Mesenchymal stem cell (in vitro differentiated cells and primary cell): ENCODE measurements at regions not wholly inside any gene's neighbourhood (a gene's known extent, or its start where the extent isn't known, plus 50 kb on each side); places are given as distances from the start of the nearest gene placed in this dataset.

ENCODE experiments used
- DNase-seq: peaks from one replicate; pipeline ENCODE4 v3.0.0-alpha.2; 2013
- H2AFZ ChIP-seq: one replicate; pipeline ENCODE4 v1.6.1; 2013; ENCODE audit warnings: low read depth, mild to moderate bottlenecking, control low read depth, inconsistent platforms, low read length, moderate library complexity
- H2AK5ac ChIP-seq: 2 replicates; pipeline ENCODE4 v1.6.1; 2013; ENCODE audit warnings: low read length, moderate library complexity, mild to moderate bottlenecking, inconsistent platforms; ENCODE audit not compliant: severe bottlenecking
- H2BK120ac ChIP-seq: one replicate; pipeline ENCODE4 v1.6.1; 2013; ENCODE audit warnings: low read depth, mild to moderate bottlenecking, inconsistent platforms, low read length, moderate library complexity
- H2BK12ac ChIP-seq, 2 experiments: one replicate each; pipeline ENCODE4 v1.6.1; 2013; ENCODE audit warnings: inconsistent platforms in 2 of 2, low read length in 2 of 2, mild to moderate bottlenecking in 2 of 2, moderate library complexity in 2 of 2, control low read depth in 1 of 2
- H2BK15ac ChIP-seq: one replicate; pipeline ENCODE4 v1.6.1; 2013; ENCODE audit warnings: mild to moderate bottlenecking, low read depth, inconsistent platforms; ENCODE audit not compliant: poor library complexity, severe bottlenecking
- H2BK5ac ChIP-seq: 2 replicates; pipeline ENCODE4 v1.6.1; 2013; ENCODE audit warnings: low read depth, mild to moderate bottlenecking, low read length, control low read depth, inconsistent platforms; ENCODE audit not compliant: poor library complexity, severe bottlenecking
- H3K14ac ChIP-seq, 2 experiments: one replicate each; pipeline ENCODE4 v1.6.1; 2013; ENCODE audit warnings: inconsistent platforms in 2 of 2, low read length in 2 of 2, control low read depth in 1 of 2, mild to moderate bottlenecking in 1 of 2, moderate library complexity in 1 of 2
- H3K18ac ChIP-seq, 2 experiments: one replicate each; pipeline ENCODE4 v1.6.1; 2013; ENCODE audit warnings: inconsistent platforms in 2 of 2, low read length in 2 of 2, control low read depth in 1 of 2, low read depth in 1 of 2, mild to moderate bottlenecking in 1 of 2
- H3K23ac ChIP-seq, 2 experiments: one replicate each; pipeline ENCODE4 v1.6.1; 2013; ENCODE audit warnings: inconsistent platforms in 2 of 2, low read length in 2 of 2, mild to moderate bottlenecking in 2 of 2, moderate library complexity in 2 of 2, control low read depth in 1 of 2
- H3K27ac ChIP-seq: 2 replicates; pipeline ENCODE4 v1.5.1; 2013; ENCODE audit warnings: mild to moderate bottlenecking, moderate library complexity, low read length, control low read depth, inconsistent platforms; ENCODE audit not compliant: poor library complexity, severe bottlenecking
- H3K27me3 ChIP-seq, 2 experiments: 2 replicates each; pipeline versions ENCODE4 v1.6.1 to v1.7.0; 2013; ENCODE audit warnings: low read length in 2 of 2, mild to moderate bottlenecking in 2 of 2, moderate library complexity in 2 of 2, control low read depth in 1 of 2, inconsistent platforms in 1 of 2; ENCODE audit not compliant: control insufficient read depth in 1 of 2, insufficient read depth in 1 of 2
- H3K36me3 ChIP-seq, 2 experiments: 2 replicates each; pipeline versions ENCODE4 v1.6.1 to v1.7.0; 2013; ENCODE audit warnings: low read length in 2 of 2, control low read depth in 1 of 2, inconsistent platforms in 1 of 2, low read depth in 1 of 2, mild to moderate bottlenecking in 1 of 2; ENCODE audit not compliant: insufficient read depth in 2 of 2, control insufficient read depth in 1 of 2
- H3K4ac ChIP-seq, 2 experiments: one replicate each; pipeline ENCODE4 v1.6.1; 2013; ENCODE audit warnings: inconsistent platforms in 2 of 2, low read length in 2 of 2, mild to moderate bottlenecking in 2 of 2, moderate library complexity in 2 of 2, control low read depth in 1 of 2, low read depth in 1 of 2
- H3K4me1 ChIP-seq: 2 replicates; pipeline ENCODE4 v1.6.1; 2013; ENCODE audit warnings: low read depth, low read length, control low read depth; ENCODE audit not compliant: control insufficient read depth, insufficient read depth
- H3K4me2 ChIP-seq: 2 replicates; pipeline ENCODE4 v1.6.1; 2013; ENCODE audit warnings: low read length, mild to moderate bottlenecking, inconsistent platforms; ENCODE audit not compliant: poor library complexity, severe bottlenecking
- H3K4me3 ChIP-seq, 2 experiments: 2 replicates each; pipeline versions ENCODE4 v1.5.1 to v1.7.0; 2013; ENCODE audit warnings: low read length in 2 of 2, mild to moderate bottlenecking in 2 of 2, control low read depth in 1 of 2, low read depth in 1 of 2; ENCODE audit not compliant: insufficient read depth in 1 of 2
- H3K79me1 ChIP-seq: replicated peaks from 2 replicates; pipeline ENCODE4 v1.6.1; 2013; ENCODE audit warnings: mild to moderate bottlenecking, control low read depth, low read length, inconsistent platforms; ENCODE audit not compliant: poor library complexity, severe bottlenecking
- H3K9ac ChIP-seq: 2 replicates; pipeline ENCODE4 v1.7.0; 2013; ENCODE audit warnings: mild to moderate bottlenecking, low read length, moderate library complexity
- H3K9me3 ChIP-seq: 2 replicates; pipeline ENCODE4 v1.7.0; 2013; ENCODE audit warnings: mild to moderate bottlenecking, low read length; ENCODE audit not compliant: control insufficient read depth
- H4K8ac ChIP-seq: one replicate; pipeline ENCODE4 v1.6.1; 2013; ENCODE audit warnings: inconsistent platforms, mild to moderate bottlenecking, low read length, moderate library complexity
- H4K91ac ChIP-seq: one replicate; pipeline ENCODE4 v1.6.1; 2013; ENCODE audit warnings: mild to moderate bottlenecking, low read length, inconsistent platforms
- WGBS: methylation state at CpG from one replicate; pipeline ENCODE4 v1.1.7; 2013; ENCODE audit warnings: mixed read lengths; 5-methylcytosine and 5-hydroxymethylcytosine counted together

GRCh38 chr1:14310476-14310875, 288.0 kb upstream of the KAZN start:
- 86% methylated on average over 9 of the region's 9 CpGs for WGBS
- no peak overlapping the region for H3K18ac ChIP-seq
- no peak overlapping the region for H3K14ac ChIP-seq
- H3K27ac ChIP-seq = no peak overlapping the region
- H2BK5ac ChIP-seq = no peak overlapping the region
- H3K4me3 ChIP-seq = no peak overlapping the region
- no peak overlapping the region for H2BK15ac ChIP-seq
- H4K91ac ChIP-seq = no peak overlapping the region
- no peak overlapping the region for H3K4me2 ChIP-seq
- no peak overlapping the region for H2AK5ac ChIP-seq
- no peaks in the 10 kb centered on the region for H3K79me1 ChIP-seq
- H4K8ac ChIP-seq = no peak overlapping the region
- H3K27me3 ChIP-seq = no peaks in the 10 kb centered on the region
- no peak overlapping the region for H3K9ac ChIP-seq
- no peak for DNase-seq
- H3K4ac ChIP-seq = no peak overlapping the region
- no peaks in the 10 kb centered on the region for H3K4me1 ChIP-seq
- no peaks in the 10 kb centered on the region for H3K36me3 ChIP-seq
- H2BK120ac ChIP-seq = no peak overlapping the region
- H2AFZ ChIP-seq = no peak overlapping the region
- H3K9me3 ChIP-seq = peaks cover 4% of the 10 kb centered on the region
- H3K23ac ChIP-seq = no peak overlapping the region
- H2BK12ac ChIP-seq = no peak overlapping the region

DNA sequence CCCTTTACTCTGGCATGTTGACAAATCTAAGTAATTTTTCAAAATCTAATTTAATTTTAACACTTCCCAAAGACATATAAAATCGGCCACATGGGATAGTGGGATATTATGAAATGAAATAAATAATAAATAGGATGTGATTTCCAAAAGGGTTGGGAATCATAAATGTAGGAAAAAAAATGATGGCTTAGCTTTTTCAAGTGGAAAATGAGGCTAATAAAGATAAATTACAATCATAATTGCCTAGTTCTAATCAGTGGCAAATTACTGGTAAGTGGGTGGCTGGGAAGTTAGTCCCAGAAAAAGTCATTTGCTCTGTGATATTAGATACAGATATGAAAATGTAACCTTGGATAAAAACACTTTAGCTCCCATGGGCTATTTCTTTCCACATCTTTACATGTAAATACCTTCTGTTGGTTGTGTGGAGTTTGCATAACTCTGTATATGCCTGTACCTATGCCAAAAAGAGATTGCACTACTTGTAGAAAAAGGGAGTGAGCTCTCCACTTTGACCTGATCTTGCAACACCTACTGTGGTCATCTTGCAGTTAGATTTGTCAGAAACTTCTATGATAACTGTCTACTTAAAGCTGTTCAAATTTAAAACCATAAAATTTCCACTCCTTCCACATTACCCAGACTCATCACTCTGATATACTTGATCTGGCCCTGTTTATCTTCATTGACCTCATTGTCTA, 284.6 kb upstream of the KAZN start:
- H2AFZ ChIP-seq = no peak overlapping the region

DNA sequence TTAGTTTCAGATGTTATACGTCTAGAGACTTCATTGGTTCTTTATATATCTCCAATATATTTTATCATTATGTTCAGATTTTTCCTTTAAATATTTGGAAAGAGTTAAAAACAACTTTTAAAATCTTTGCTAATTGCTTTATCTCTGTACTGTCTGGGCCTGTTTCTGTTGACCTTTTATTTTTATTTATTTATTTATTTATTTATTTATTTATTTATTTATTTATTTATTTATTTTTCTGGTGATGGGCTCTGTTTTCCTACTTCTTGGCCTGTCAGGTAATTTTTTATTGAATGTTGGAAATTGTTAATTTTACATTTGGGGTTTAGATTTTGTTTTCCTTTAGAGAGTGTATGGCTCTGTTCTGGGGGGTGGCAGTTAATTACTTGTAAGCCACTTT, 279.7 kb upstream of the KAZN start:
- Histone ChIP-seq H3K27me3 (no peaks in the 10 kb centered on the region), H3K36me3 (no peaks in the 10 kb centered on the region), H3K4me1 (no peaks in the 10 kb centered on the region), H3K9me3 (no peaks in the 10 kb centered on the region), H3K27ac (no peak overlapping the region), H2BK5ac (no peak overlapping the region), H2BK120ac (no peak overlapping the region), H2BK12ac (no peak overlapping the region), H3K4me3 (no peak overlapping the region), H2AFZ (no peak overlapping the region), H4K91ac (no peak overlapping the region), H3K18ac (no peak overlapping the region), H2AK5ac (no peak overlapping the region), H3K14ac (no peak overlapping the region), H3K9ac (no peak overlapping the region), H3K23ac (no peak overlapping the region), H3K4me2 (no peak overlapping the region), H3K4ac (no peak overlapping the region), H2BK15ac (no peak overlapping the region), H3K79me1 (no peaks in the 10 kb centered on the region), H4K8ac (no peak overlapping the region)
- no CpG with 5 or more reads among the region's 1 CpG for WGBS
- DNase-seq = no peak

More for the DNA sequence above, 284.6 kb upstream of the KAZN start:
- no peak overlapping the region for H3K27ac ChIP-seq
- no peak overlapping the region for H2BK15ac ChIP-seq
- H3K4me3 ChIP-seq = no peak overlapping the region
- H4K8ac ChIP-seq = no peak overlapping the region
- no peak overlapping the region for H3K9ac ChIP-seq
- H3K27me3 ChIP-seq = no peaks in the 10 kb centered on the region
- H3K4me1 ChIP-seq = no peaks in the 10 kb centered on the region
- peaks cover 4% of the 10 kb centered on the region for H3K9me3 ChIP-seq
- no peak overlapping the region for H3K4me2 ChIP-seq
- no peak overlapping the region for H2BK120ac ChIP-seq
- no peak overlapping the region for H2AK5ac ChIP-seq
- no peak overlapping the region for H3K23ac ChIP-seq
- WGBS = 78% methylated on average over 1 of the region's 1 CpG
- no peaks in the 10 kb centered on the region for H3K36me3 ChIP-seq
- no peak overlapping the region for H4K91ac ChIP-seq
- no peak for DNase-seq
- no peak overlapping the region for H3K18ac ChIP-seq
- H2BK12ac ChIP-seq = no peak overlapping the region
- H2BK5ac ChIP-seq = no peak overlapping the region
- H3K79me1 ChIP-seq = no peaks in the 10 kb centered on the region
- no peak overlapping the region for H3K14ac ChIP-seq
- no peak overlapping the region for H3K4ac ChIP-seq

DNA sequence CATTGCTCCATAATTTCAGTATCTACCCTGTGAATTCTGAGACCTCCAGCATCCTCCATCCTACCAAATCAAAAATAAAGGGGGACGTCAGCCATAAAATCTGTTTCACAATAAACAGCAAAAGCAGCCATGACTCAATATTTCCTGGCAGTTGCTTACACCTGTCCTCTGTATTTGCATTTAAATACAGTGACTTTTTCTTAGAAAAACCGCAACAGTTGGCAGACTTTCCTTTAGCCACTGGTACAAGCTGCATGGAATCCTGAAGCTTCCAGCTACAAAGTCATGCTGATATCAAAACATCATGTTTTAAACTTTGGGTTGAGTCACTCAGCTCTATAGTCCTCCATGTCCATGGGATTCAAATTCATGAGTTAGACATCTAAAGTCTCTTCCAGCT, 278.0 kb upstream of the KAZN start:
- H2BK15ac ChIP-seq = no peak overlapping the region
- H3K4me2 ChIP-seq = no peak overlapping the region
- H3K9me3 ChIP-seq = no peaks in the 10 kb centered on the region
- H3K14ac ChIP-seq = no peak overlapping the region
- no peak overlapping the region for H2BK120ac ChIP-seq
- no peak overlapping the region for H4K8ac ChIP-seq
- H3K23ac ChIP-seq = no peak overlapping the region
- H2AFZ ChIP-seq = no peak overlapping the region
- no peaks in the 10 kb centered on the region for H3K4me1 ChIP-seq
- no peak overlapping the region for H3K27ac ChIP-seq
- H2BK5ac ChIP-seq = no peak overlapping the region
- H3K9ac ChIP-seq = no peak overlapping the region
- no peak overlapping the region for H3K4ac ChIP-seq
- WGBS = 45% methylated on average over 2 of the region's 2 CpGs
- no peaks in the 10 kb centered on the region for H3K27me3 ChIP-seq
- no peaks in the 10 kb centered on the region for H3K79me1 ChIP-seq
- H2BK12ac ChIP-seq = no peak overlapping the region
- no peak overlapping the region for H3K4me3 ChIP-seq
- no peak overlapping the region for H2AK5ac ChIP-seq
- no peak for DNase-seq
- no peak overlapping the region for H3K18ac ChIP-seq
- no peak overlapping the region for H4K91ac ChIP-seq
- H3K36me3 ChIP-seq = no peaks in the 10 kb centered on the region
